BLaER1 treated with 17β-estradiol and CSF1 and Interleukin-3, amounts not matched to agents 10 nM and 100 nM (cell line): ENCODE measurements at regions not wholly inside any gene's neighbourhood (a gene's known extent, or its start where the extent isn't known, plus 50 kb on each side); places are given as distances from the start of the nearest gene placed in this dataset.
A peak's percentile ranks its signal among the peaks of the same experiment; 100 is the strongest.

ENCODE experiments used
- H3K27ac ChIP-seq, 11 experiments: shearing (Covaris generic); formaldehyde crosslinking; 2 replicates each; pipeline ENCODE4 v1.8.1; 2022
- H3K27me3 ChIP-seq, 11 experiments: shearing (Covaris generic); formaldehyde crosslinking; 2 replicates each; pipeline ENCODE4 v1.8.1; 2022
- H3K36me3 ChIP-seq, 11 experiments: shearing (Covaris generic); formaldehyde crosslinking; 2 replicates each; pipeline ENCODE4 v1.8.1; 2022
- H3K4me1 ChIP-seq, 10 experiments: shearing (Covaris generic); formaldehyde crosslinking; 2 replicates each; pipeline ENCODE4 v1.8.1; 2022
- H3K4me2 ChIP-seq, 11 experiments: shearing (Covaris generic); formaldehyde crosslinking; 2 replicates each; pipeline ENCODE4 v1.8.1; 2022
- H3K4me3 ChIP-seq, 10 experiments: shearing (Covaris generic); formaldehyde crosslinking; 2 replicates each; pipeline ENCODE4 v1.8.1; 2022
- H3K9ac ChIP-seq, 11 experiments: shearing (Covaris generic); formaldehyde crosslinking; 2 replicates each; pipeline ENCODE4 v1.8.1; 2022
- H3K9me3 ChIP-seq, 11 experiments: shearing (Covaris generic); formaldehyde crosslinking; replicated peaks in 1 of 11; 2 replicates each; pipeline ENCODE4 v1.8.1; 2022
- H4K20me1 ChIP-seq, 11 experiments: shearing (Covaris generic); formaldehyde crosslinking; 2 replicates each; pipeline ENCODE4 v1.8.1; 2022
- Cebpa-rat ChIP-seq, 11 experiments: shearing (Covaris generic); IDR thresholded peaks; 2 replicates each; pipeline ENCODE4 v1.8.1; 2022

DNA sequence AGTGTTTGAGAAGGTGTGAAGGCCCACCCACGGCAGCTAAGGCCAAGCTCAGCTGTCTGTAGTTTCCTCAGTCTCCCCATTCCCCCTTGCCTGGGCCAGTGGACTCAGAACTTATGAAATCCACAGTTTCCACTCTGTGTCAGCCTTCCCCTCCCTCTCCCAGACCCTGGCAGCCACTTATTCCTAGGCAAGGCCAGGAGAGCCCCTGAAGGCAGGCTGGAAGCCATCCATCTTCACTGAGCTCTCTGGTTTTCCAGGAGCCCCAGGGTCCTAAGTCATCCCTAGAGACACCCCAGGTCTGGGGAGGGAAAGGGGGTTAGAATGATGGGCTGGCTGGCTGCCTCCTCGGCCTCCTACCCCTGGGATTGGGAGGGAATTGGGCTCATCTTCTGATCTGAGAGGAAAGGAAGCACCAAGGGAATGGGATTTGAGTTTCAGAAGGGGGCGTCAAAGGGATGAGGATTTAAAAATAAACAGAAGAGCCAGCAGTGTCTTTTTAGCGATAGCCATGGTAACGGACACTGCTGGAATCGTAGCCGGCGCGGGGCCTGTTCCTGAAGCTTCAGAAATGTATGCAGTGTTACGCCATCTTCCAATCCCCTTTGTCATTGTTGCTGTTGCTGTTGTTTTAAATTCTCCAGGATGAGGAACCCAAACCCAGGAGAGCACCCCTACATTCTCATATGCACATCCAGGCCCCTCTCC is 561.1 kb upstream of the CADM1 start:
- no peak for TF ChIP-seq Cebpa-rat (IDR thresholded peaks at IDR 0.05)

DNA sequence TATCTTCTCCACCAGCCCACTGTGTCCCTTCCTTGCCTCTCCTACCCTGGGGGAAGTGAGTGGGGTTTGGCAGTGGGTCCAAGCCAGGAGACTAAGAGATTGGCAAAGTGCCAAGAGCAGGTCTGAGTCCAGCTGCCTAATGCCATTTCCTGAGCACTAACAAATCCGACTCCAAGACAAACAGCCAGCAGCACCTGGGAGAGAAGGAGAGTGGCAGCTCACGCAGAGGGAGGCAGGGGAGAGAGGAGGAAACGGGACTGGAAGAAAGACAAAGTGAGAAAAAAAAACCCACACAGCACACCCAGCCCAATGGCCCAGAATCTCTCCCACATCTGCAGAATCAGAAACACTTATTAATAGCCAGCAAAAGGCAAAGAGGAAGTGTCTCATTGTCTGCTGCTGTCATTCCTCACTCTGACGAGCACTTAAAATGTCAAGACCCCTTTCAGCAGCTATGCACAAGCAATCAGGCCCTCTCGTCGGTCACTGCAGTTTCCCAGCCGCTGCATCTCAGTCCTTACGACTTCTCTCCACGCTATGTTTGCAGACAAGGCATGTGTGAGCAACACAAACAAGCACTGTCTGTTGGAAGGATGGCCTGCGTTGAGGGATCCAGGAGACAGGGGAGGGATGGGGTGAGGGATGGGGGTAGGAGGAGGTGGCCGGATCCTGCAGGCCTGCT is 558.4 kb upstream of the CADM1 start:
- peak overlapping the region in 4 of 11 experiments; percentile 3 to 37 (median 14); a peak in 4 of 22 replicates for H3K27ac ChIP-seq
- no peak for TF ChIP-seq Cebpa-rat (IDR thresholded peaks at IDR 0.05)
- no peaks in the 10 kb centered on the region for H4K20me1 ChIP-seq
- peak overlapping the region; percentile 55 to 75 (median 62) for H3K4me2 ChIP-seq
- H3K4me1 ChIP-seq = peaks cover 33 to 44% (median 38%) of the 10 kb centered on the region in 10 experiments
- no peak overlapping the region for H3K4me3 ChIP-seq
- no peaks in the 10 kb centered on the region for H3K36me3 ChIP-seq
- no peaks in the 10 kb centered on the region for H3K27me3 ChIP-seq
- H3K9ac ChIP-seq = no peak overlapping the region
- no peaks in the 10 kb centered on the region for H3K9me3 ChIP-seq

More for the DNA sequence above, 561.1 kb upstream of the CADM1 start:
- H3K4me3 ChIP-seq = no peak overlapping the region
- no peaks in the 10 kb centered on the region for H3K9me3 ChIP-seq
- H3K9ac ChIP-seq = no peak overlapping the region
- H3K4me1 ChIP-seq = peaks cover 33 to 44% (median 38%) of the 10 kb centered on the region in 10 experiments
- H3K36me3 ChIP-seq = no peaks in the 10 kb centered on the region
- H3K27me3 ChIP-seq = no peaks in the 10 kb centered on the region
- peak overlapping the region; percentile 59 to 74 (median 67) for H3K4me2 ChIP-seq
- peak overlapping the region in 4 of 11 experiments; percentile 17 to 27 (median 20); a peak in 5 of 22 replicates for H3K27ac ChIP-seq
- no peaks in the 10 kb centered on the region for H4K20me1 ChIP-seq

DNA sequence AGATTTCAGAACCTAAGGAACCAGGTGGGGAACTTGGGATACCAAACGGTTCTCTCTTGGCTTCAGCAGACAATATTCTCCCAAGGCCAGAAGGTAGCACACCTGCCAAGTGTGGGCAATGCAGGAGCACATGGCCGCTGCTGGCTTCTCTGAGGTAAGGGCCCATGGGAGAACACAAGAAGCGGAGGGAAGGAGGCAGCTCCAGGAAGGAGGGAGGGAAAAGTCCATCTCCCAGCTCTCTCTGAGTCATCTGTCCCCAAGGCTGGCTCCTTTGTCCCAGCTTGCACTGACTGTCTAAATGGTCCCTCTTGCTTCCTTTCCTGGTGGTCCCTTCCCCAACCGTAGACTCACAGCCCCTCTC is 557.9 kb upstream of the CADM1 start:
- H4K20me1 ChIP-seq = no peaks in the 10 kb centered on the region
- no peak for TF ChIP-seq Cebpa-rat (IDR thresholded peaks at IDR 0.05)
- H3K4me3 ChIP-seq = no peak overlapping the region
- no peaks in the 10 kb centered on the region for H3K27me3 ChIP-seq
- H3K36me3 ChIP-seq = no peaks in the 10 kb centered on the region
- no peaks in the 10 kb centered on the region for H3K9me3 ChIP-seq
- H3K9ac ChIP-seq = no peak overlapping the region
- H3K27ac ChIP-seq = peak overlapping the region in 4 of 11 experiments; percentile 3 to 37 (median 14); a peak in 4 of 22 replicates
- peak overlapping the region; percentile 55 to 75 (median 62) for H3K4me2 ChIP-seq
- peaks cover 33 to 44% (median 38%) of the 10 kb centered on the region in 10 experiments for H3K4me1 ChIP-seq

DNA sequence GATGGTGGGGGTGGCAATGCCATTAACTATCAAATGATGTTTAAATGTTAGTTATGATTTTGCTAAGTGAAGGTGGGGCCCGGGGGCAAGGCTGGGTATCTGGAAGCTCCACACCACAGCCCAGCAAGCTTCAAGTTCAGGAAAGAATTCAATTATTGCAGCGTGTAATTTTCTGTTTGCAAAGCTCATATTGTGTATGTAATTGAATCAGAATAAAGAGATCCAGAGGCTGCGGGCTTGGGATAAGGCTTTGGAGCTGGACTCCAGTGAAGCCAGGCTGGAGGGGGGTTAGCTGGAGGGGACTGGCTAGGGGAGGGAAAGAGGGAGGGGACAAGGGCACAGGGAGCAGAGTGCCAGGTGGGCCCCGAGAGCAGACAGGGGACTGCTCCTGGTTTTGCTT is 557.1 kb upstream of the CADM1 start:
- no peak overlapping the region for H3K4me3 ChIP-seq
- H3K27ac ChIP-seq = peak overlapping the region in 1 of 11 experiments; percentile 7; a peak in 1 of 22 replicates
- peak overlapping the region in 9 of 11 experiments; percentile 55 to 75 (median 64); a peak in 14 of 22 replicates for H3K4me2 ChIP-seq
- no peak overlapping the region for H3K9ac ChIP-seq
- H3K27me3 ChIP-seq = no peaks in the 10 kb centered on the region
- no peaks in the 10 kb centered on the region for H3K36me3 ChIP-seq
- TF ChIP-seq Cebpa-rat (IDR thresholded peaks at IDR 0.05) = no peak
- no peaks in the 10 kb centered on the region for H4K20me1 ChIP-seq
- H3K4me1 ChIP-seq = peaks cover 29 to 38% (median 33%) of the 10 kb centered on the region in 10 experiments
- no peaks in the 10 kb centered on the region for H3K9me3 ChIP-seq

DNA sequence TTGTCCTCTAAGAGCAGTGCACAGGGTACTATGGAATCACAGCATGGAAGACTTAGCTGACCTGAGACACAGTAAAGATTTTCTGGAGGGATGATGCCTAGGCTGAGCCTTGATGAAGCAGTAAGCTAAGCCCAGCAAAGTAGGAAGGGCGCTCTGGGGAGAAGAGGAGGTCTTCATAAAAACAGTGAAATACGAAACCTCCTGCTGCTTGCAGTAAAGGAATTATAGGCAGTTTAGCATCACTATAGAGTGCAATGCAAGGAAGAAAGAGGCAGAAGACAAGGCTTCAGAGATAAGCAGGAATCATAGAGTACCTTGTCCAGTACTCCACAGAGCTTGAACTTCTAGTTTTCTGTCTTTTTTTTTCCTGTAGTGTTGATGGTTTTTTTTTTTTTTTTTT is 555.7 kb upstream of the CADM1 start:
- Histone ChIP-seq H3K4me2 (no peak overlapping the region), H3K27me3 (peaks cover 0 to 3% (median 0%) of the 10 kb centered on the region in 11 experiments; a peak in 1 of 22 replicates), H3K4me3 (no peak overlapping the region), H3K27ac (no peak overlapping the region), H3K4me1 (peaks cover 16 to 24% (median 19%) of the 10 kb centered on the region in 10 experiments), H3K9ac (no peak overlapping the region), H3K9me3 (no peaks in the 10 kb centered on the region), H4K20me1 (no peaks in the 10 kb centered on the region), H3K36me3 (no peaks in the 10 kb centered on the region)
- TF ChIP-seq Cebpa-rat (IDR thresholded peaks at IDR 0.05) = no peak

DNA sequence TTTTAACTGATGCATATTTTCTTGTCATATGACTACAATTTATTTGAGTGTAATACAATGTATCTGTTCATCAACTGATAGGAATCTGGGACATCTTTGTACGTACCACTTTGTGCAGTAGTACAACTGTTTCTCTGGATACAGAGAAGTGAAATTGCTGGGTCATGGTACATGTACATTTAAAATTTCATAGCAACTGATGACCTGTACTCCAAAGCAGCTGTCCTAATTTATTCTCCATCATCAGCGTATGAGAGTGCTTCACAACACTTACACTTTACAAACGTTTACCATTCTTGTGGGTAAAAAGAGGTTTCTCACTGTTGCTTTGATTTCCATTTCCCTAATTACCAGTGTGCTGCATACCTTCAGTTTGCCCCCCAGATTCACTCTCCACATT is 552.8 kb upstream of the CADM1 start:
- no peaks in the 10 kb centered on the region for H3K9me3 ChIP-seq
- H3K4me1 ChIP-seq = peaks cover 2 to 7% (median 6%) of the 10 kb centered on the region in 10 experiments
- peaks cover 0 to 11% (median 0%) of the 10 kb centered on the region in 11 experiments; a peak in 2 of 22 replicates for H3K27me3 ChIP-seq
- H3K4me3 ChIP-seq = no peak overlapping the region
- no peak overlapping the region for H3K9ac ChIP-seq
- no peak overlapping the region for H3K4me2 ChIP-seq
- no peaks in the 10 kb centered on the region for H3K36me3 ChIP-seq
- TF ChIP-seq Cebpa-rat (IDR thresholded peaks at IDR 0.05) = no peak
- H3K27ac ChIP-seq = no peak overlapping the region
- no peaks in the 10 kb centered on the region for H4K20me1 ChIP-seq

DNA sequence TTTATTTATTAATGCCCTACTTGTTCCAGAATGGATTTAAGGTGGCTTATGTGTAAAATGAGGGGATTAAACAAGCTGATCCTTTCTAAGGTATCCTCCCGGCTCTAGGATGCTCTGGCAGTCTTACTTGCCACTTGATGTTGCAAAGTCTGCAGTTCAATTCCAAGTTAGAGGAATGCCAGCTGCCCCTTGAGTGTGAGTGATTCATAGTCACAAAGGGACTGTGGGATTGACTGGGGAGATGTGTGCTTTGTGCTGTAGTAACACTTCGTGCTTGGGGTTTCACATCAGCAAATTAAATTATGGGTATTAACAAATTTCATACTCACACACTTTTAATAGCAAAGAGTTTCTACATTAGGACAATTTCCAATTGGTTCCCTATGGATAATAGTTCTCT is 550.8 kb upstream of the CADM1 start:
- peaks cover 0 to 11% (median 0%) of the 10 kb centered on the region in 11 experiments; a peak in 2 of 22 replicates for H3K27me3 ChIP-seq
- H3K4me2 ChIP-seq = no peak overlapping the region
- H3K4me1 ChIP-seq = no peaks in the 10 kb centered on the region
- H3K9me3 ChIP-seq = no peaks in the 10 kb centered on the region
- no peak overlapping the region for H3K9ac ChIP-seq
- no peak for TF ChIP-seq Cebpa-rat (IDR thresholded peaks at IDR 0.05)
- no peaks in the 10 kb centered on the region for H4K20me1 ChIP-seq
- no peak overlapping the region for H3K4me3 ChIP-seq
- H3K36me3 ChIP-seq = no peaks in the 10 kb centered on the region
- H3K27ac ChIP-seq = no peak overlapping the region

DNA sequence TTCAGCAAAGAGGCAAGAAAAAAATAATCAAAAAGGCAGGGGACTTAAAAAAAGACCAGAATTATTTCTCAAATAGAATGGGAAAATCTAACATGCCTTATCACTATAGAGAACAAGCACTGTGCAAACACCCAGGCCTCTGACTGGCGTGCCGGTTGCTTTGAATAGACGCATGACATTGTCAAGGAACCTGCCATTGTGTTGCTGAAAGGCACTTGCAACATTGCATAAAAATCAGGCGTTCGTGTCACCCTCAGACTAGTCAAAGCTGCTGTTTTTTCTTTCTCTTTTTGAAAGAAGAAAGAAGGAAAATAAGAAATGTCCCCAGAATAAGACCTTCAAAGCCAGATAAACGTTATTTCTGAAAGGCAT is 549.3 kb upstream of the CADM1 start:
- Histone ChIP-seq H3K9ac (no peak overlapping the region), H3K27ac (no peak overlapping the region), H3K4me1 (peaks cover 0 to 8% (median 0%) of the 10 kb centered on the region in 10 experiments; a peak in 5 of 20 replicates), H3K27me3 (peaks cover 0 to 11% (median 0%) of the 10 kb centered on the region in 11 experiments; a peak in 2 of 22 replicates), H3K9me3 (no peaks in the 10 kb centered on the region), H4K20me1 (no peaks in the 10 kb centered on the region), H3K36me3 (no peaks in the 10 kb centered on the region), H3K4me2 (no peak overlapping the region), H3K4me3 (no peak overlapping the region)
- TF ChIP-seq Cebpa-rat (IDR thresholded peaks at IDR 0.05) = no peak
